Mesodermal cell (in vitro differentiated cells): ENCODE measurements at regions not wholly inside any gene's neighbourhood (a gene's known extent, or its start where the extent isn't known, plus 50 kb on each side); places are given as distances from the start of the nearest gene placed in this dataset.

ENCODE experiments used
- H3K27ac ChIP-seq: 2 replicates; pipeline ENCODE4 v1.7.0; 2013; ENCODE audit warnings: mild to moderate bottlenecking, low read depth, low read length, moderate library complexity; ENCODE audit not compliant: severe bottlenecking
- H3K36me3 ChIP-seq: 2 replicates; pipeline ENCODE4 v1.7.1; 2013; ENCODE audit warnings: mild to moderate bottlenecking, low read length, moderate library complexity; ENCODE audit not compliant: control insufficient read depth, insufficient read depth
- H3K4me1 ChIP-seq: one replicate; pipeline ENCODE4 v1.7.1; 2013; ENCODE audit warnings: mild to moderate bottlenecking, low read length; ENCODE audit not compliant: insufficient read depth, control insufficient read depth, poor library complexity, severe bottlenecking
- H3K4me3 ChIP-seq: 2 replicates; pipeline ENCODE4 v1.7.0; 2013; ENCODE audit warnings: low read length, control low read depth, mild to moderate bottlenecking; ENCODE audit not compliant: insufficient read depth, poor library complexity, severe bottlenecking; ENCODE audit errors: extremely low read depth
- H3K9me3 ChIP-seq: 2 replicates; pipeline ENCODE4 v1.7.1; 2013; ENCODE audit warnings: mild to moderate bottlenecking, low read length, moderate library complexity; ENCODE audit not compliant: control insufficient read depth
- WGBS, 2 experiments: methylation state at CpG; one replicate each; pipeline ENCODE4 v1.1.5; 2013; ENCODE audit warnings: missing lambda C conversion rate in 2 of 2; ENCODE audit not compliant: insufficient coverage in 2 of 2; 5-methylcytosine and 5-hydroxymethylcytosine counted together

DNA sequence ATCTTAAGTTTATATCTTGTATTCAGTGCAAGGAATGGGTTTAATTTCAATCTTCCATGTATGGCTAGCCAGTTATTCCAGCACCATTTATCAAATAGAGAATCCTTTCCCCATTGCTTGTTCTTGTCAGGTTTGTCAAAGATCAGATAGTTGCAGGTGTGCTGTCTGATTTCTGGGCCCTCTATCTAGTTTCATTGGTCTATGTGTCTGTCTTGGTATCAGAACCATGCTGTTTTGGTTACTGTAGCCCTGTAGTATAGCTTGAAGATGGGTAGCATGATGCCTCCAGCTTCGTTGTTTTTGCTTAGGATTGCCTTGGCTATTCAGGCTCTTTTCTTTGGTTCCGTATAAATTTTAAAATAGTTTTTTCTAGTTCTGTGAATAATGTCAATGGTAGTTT is 200.0 kb downstream of the MANEA start:
- 83 to 100% methylated on average over 1 of the region's 2 CpGs for WGBS, 2 experiments
- Histone ChIP-seq H3K4me3 (no peak overlapping the region), H3K9me3 (no peaks in the 10 kb centered on the region), H3K36me3 (no peaks in the 10 kb centered on the region), H3K27ac (no peak overlapping the region), H3K4me1 (no peaks in the 10 kb centered on the region)

- Histone ChIP-seq H3K4me3 (no peak overlapping the region), H3K9me3 (no peaks in the 10 kb centered on the region), H3K4me1 (no peaks in the 10 kb centered on the region), H3K27ac (no peak overlapping the region), H3K36me3 (no peaks in the 10 kb centered on the region)
- WGBS, 2 experiments, result no CpG with 5 or more reads among the region's 1 CpG
Measured at GRCh38 chr6:95780037-95780436, 202.7 kb downstream of the MANEA start.

GRCh38 chr6:95784019-95784418 is 206.7 kb downstream of the MANEA start:
- H3K27ac ChIP-seq, result no peak overlapping the region
- H3K9me3 ChIP-seq, result no peaks in the 10 kb centered on the region
- H3K4me1 ChIP-seq, result no peaks in the 10 kb centered on the region
- no peaks in the 10 kb centered on the region for H3K36me3 ChIP-seq
- H3K4me3 ChIP-seq, result no peak overlapping the region

- H3K4me3 ChIP-seq, result no peak overlapping the region
- no peaks in the 10 kb centered on the region for H3K4me1 ChIP-seq
- H3K36me3 ChIP-seq, result no peaks in the 10 kb centered on the region
- no peak overlapping the region for H3K27ac ChIP-seq
- H3K9me3 ChIP-seq, result no peaks in the 10 kb centered on the region
- 92% methylated on average over 2 of the region's 3 CpGs; no CpG with 5 or more reads in 1 of the 2 experiments for WGBS, 2 experiments
Measured at GRCh38 chr6:95784869-95785268, 207.5 kb downstream of the MANEA start.

- H3K9me3 ChIP-seq, result no peaks in the 10 kb centered on the region
- no CpG with 5 or more reads among the region's 2 CpGs for WGBS, 2 experiments
- no peaks in the 10 kb centered on the region for H3K36me3 ChIP-seq
Measured at GRCh38 chr6:95785785-95786184, 208.4 kb downstream of the MANEA start.

DNA sequence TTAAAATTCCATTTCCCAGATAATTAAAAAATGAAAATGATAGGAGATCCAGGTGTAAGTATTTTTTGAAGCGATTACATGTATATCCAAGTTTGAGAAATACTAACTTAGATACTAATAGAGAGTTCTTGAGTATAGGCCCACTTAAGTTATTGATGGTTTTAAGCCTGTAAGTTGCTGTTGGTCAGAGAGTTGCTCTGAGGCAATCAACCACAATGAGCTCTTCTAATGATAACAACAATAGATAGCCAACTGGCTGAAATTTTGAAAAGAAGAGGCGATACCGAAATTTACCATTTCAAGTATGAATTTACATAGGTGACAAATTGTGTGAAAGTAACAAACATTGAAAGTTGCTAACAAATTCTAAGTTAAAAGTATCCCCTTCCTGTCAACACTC is 209.5 kb downstream of the MANEA start:
- H3K27ac ChIP-seq, result no peak overlapping the region

More at GRCh38 chr6:95785785-95786184, 208.4 kb downstream of the MANEA start:
- Histone ChIP-seq H3K4me1 (no peaks in the 10 kb centered on the region), H3K4me3 (no peak overlapping the region), H3K27ac (no peak overlapping the region)

DNA sequence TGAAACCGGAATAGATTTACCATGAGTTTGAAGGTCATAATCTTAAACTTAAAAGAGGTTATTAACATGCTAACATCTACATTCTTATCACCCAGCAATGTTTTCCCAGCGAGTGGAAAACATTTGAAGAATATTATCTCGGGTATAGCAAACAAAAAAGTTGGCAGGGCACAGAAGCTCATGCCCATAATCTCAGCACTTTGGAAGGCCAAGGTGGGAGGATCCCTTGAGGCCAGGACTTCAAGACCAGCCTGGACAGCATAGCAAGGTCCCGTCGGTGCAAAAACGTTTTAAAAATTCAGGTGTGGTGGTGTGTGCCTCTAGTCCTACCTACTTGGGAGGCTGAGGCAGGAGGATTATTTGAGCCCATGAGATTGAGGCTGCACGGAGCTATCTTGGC is 213.5 kb downstream of the MANEA start:
- Histone ChIP-seq H3K27ac (no peak overlapping the region), H3K4me1 (no peaks in the 10 kb centered on the region), H3K36me3 (no peaks in the 10 kb centered on the region), H3K4me3 (no peak overlapping the region), H3K9me3 (no peaks in the 10 kb centered on the region)
- WGBS, 2 experiments, result 89 to 94% methylated on average over 5 of the region's 7 CpGs

More for the DNA sequence above, 209.5 kb downstream of the MANEA start:
- no peaks in the 10 kb centered on the region for H3K4me1 ChIP-seq
- no peaks in the 10 kb centered on the region for H3K9me3 ChIP-seq
- 100% methylated on average over 1 of the region's 3 CpGs; no CpG with 5 or more reads in 1 of the 2 experiments for WGBS, 2 experiments
- H3K4me3 ChIP-seq, result no peak overlapping the region
- no peaks in the 10 kb centered on the region for H3K36me3 ChIP-seq

DNA sequence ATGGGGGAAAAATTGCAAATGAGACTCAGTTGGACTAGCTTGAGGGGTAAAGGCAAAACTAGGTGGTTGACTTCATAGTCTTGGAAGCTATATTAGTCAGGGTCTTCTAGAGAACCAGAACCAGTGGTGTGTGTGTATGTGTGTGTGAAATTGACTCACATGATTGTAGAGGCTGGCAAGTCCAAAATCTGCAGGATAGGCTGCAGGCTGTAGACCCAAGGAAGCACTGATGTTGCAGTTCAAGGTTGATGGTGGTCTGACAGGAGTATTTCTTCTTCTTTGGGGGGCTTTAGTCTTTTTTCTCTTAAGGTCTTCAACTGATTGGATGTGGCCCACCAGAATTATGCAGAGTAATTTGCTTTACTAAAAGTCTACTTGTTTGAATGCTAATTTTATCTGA is 217.4 kb downstream of the MANEA start:
- H3K36me3 ChIP-seq, result no peaks in the 10 kb centered on the region

DNA sequence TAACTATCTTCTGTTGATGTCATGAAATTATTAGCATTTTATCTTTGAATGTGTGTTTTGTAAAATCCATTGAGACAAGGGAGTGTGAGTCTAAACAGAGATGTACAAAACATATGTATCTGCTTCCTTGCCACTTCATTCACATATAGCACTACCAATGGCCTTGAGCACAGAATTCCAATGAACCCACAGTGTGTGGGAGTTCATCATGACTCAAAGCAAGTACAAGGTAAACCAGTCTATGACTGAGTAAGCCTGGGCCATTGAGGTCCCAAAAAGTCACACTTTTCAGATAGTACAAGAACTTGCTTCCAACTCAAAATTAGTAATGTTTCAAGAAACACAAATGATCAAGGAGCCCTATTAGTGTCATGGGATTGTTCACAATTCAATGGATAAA is 218.6 kb downstream of the MANEA start:
- H3K9me3 ChIP-seq, result no peaks in the 10 kb centered on the region
- no peak overlapping the region for H3K27ac ChIP-seq
- H3K36me3 ChIP-seq, result no peaks in the 10 kb centered on the region
- H3K4me3 ChIP-seq, result no peak overlapping the region
- no peaks in the 10 kb centered on the region for H3K4me1 ChIP-seq

More for the DNA sequence above, 217.4 kb downstream of the MANEA start:
- Histone ChIP-seq H3K4me3 (no peak overlapping the region), H3K9me3 (no peaks in the 10 kb centered on the region), H3K27ac (no peak overlapping the region), H3K4me1 (no peaks in the 10 kb centered on the region)

DNA sequence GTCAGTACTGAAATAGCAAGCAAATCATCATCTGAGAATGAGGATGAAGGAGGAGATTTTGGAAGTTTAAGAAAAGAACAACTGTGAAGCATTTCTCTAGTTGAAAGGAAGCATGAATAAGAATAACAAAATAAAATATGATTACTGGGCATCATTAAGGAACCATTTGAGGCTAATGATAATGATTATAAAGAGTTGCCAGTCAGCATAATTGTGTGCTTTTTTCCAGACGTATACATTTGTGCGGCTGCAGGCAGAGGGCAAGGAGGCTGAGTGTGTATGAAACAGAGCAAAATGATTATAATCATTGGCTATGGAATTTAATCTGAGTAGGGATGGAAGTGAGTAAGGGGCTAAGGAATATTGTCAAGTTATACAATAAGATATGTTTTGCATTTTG is 218.7 kb upstream of the FUT9 start:
- no peaks in the 10 kb centered on the region for H3K4me1 ChIP-seq

GRCh38 chr6:95802978-95803377 is 212.8 kb upstream of the FUT9 start:
- H3K4me1 ChIP-seq, result no peaks in the 10 kb centered on the region
- no peaks in the 10 kb centered on the region for H3K36me3 ChIP-seq
- no peak overlapping the region for H3K4me3 ChIP-seq
- no peaks in the 10 kb centered on the region for H3K9me3 ChIP-seq
- H3K27ac ChIP-seq, result no peak overlapping the region

More for the DNA sequence above, 218.7 kb upstream of the FUT9 start:
- 96 to 100% methylated on average over 2 of the region's 2 CpGs for WGBS, 2 experiments
- Histone ChIP-seq H3K36me3 (no peaks in the 10 kb centered on the region), H3K27ac (no peak overlapping the region), H3K4me3 (no peak overlapping the region), H3K9me3 (no peaks in the 10 kb centered on the region)

DNA sequence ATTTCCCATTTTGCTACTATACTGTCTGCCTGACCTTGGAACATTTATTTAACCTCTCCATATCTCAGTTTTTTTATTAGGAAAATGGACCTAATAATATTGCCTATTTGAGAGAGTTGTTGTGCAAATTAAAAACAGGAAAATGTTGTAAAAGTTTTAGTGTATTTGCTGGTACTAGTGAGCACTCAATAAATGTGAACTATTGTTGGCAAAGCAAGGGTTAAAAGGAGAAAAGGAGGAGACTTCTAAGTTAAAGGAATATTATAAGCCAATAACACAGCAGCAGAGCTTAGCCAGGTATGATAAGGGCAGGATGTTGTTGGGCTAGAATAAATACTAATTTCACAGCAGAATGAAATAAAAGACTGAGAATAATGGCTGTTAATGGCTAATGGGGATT is 211.9 kb upstream of the FUT9 start:
- H3K4me3 ChIP-seq, result no peak overlapping the region
- H3K27ac ChIP-seq, result no peak overlapping the region
- no peaks in the 10 kb centered on the region for H3K4me1 ChIP-seq
- no peaks in the 10 kb centered on the region for H3K36me3 ChIP-seq
- H3K9me3 ChIP-seq, result no peaks in the 10 kb centered on the region
